ENCODE measurements at regions not wholly inside any gene's neighbourhood (a gene's known extent, or its start where the extent isn't known, plus 50 kb on each side); places are given as distances from the start of the nearest gene placed in this dataset.

GRCh38 chr13:37385248-37385647 lies 213.3 kb downstream of the POSTN start:
- intact Hi-C loops (cut with micrococcal nuclease) = no loop called here
- DNase-seq (ENCODE audit: low read depth, low spot score) (no peak), ATAC-seq (no peak)
- no peaks in the 10 kb centered on the region for H4K20me1 ChIP-seq (ENCODE audit: insufficient read depth)
- CTCF ChIA-PET = no interaction called here
- no peak overlapping the region for H3K9ac ChIP-seq (ENCODE audit: low read length)
- TF ChIP-seq REST (IDR thresholded peaks at IDR 0.05; ENCODE audit: low read depth) (no peak), RAD21 (IDR thresholded peaks at IDR 0.05; ENCODE audit: low read depth) (no peak), MAX (IDR thresholded peaks at IDR 0.05) (no peak), EZH2phosphoT487 (IDR thresholded peaks at IDR 0.05; ENCODE audit: borderline replicate concordance) (no peak), YY1 (IDR thresholded peaks at IDR 0.05; ENCODE audit: extremely low read depth, insufficient replicate concordance, low read depth, low read length) (no peak)
- no TSS peak for BruUV-seq (replicated peaks)
- no peak overlapping the region for H3K27ac ChIP-seq (ENCODE audit: low read depth, low read length)
- no peak overlapping the region for H3K4me3 ChIP-seq (replicated peaks in 1 of 2; ENCODE audit: low read depth in 1 of 2, low read length in 2 of 2)
- H3K9me2 ChIP-seq (ENCODE audit: insufficient read depth) = no peaks in the 10 kb centered on the region
- no peaks in the 10 kb centered on the region for H3K27me3 ChIP-seq (ENCODE audit: insufficient read depth, low read length)
- H2AFZ ChIP-seq (ENCODE audit: low read depth, low read length, poor library complexity, severe bottlenecking) = no peak overlapping the region
- POLR2A ChIA-PET = no interaction called here
- no peaks in the 10 kb centered on the region for H3K79me2 ChIP-seq (ENCODE audit: insufficient read depth, low read length)
- no peaks in the 10 kb centered on the region for H3K36me3 ChIP-seq (ENCODE audit: control insufficient read depth in 1 of 2, insufficient read depth in 2 of 2, low read length in 2 of 2)
- H3K4me2 ChIP-seq (ENCODE audit: low read length) = no peak overlapping the region
- RAD21 ChIA-PET (ENCODE audit: low non-redundant PET in 1 of 2, low total read pairs in 2 of 2, uncharacterized antibody in 2 of 2, unreplicated experiment in 2 of 2) = no interaction called here
- no peaks in the 10 kb centered on the region for H3K4me1 ChIP-seq (ENCODE audit: control insufficient read depth in 1 of 2, insufficient read depth in 2 of 2, low read length in 2 of 2)
- peaks cover 4 to 21% of the 10 kb centered on the region in 2 experiments; a peak in 2 of 4 replicates for H3K9me3 ChIP-seq (ENCODE audit: control insufficient read depth in 1 of 2, insufficient read depth in 1 of 2, low read depth in 1 of 2, low read length in 2 of 2)

- CTCF ChIA-PET = no interaction called here
- Histone ChIP-seq H3K79me2 (ENCODE audit: insufficient read depth, low read length) (no peaks in the 10 kb centered on the region), H3K9ac (ENCODE audit: low read length) (no peak overlapping the region), H3K27ac (ENCODE audit: low read depth, low read length) (no peak overlapping the region), H3K4me1 (ENCODE audit: control insufficient read depth in 1 of 2, insufficient read depth in 2 of 2, low read length in 2 of 2) (no peaks in the 10 kb centered on the region), H3K27me3 (ENCODE audit: insufficient read depth, low read length) (no peaks in the 10 kb centered on the region), H3K36me3 (ENCODE audit: control insufficient read depth in 1 of 2, insufficient read depth in 2 of 2, low read length in 2 of 2) (no peaks in the 10 kb centered on the region), H3K4me3 (replicated peaks in 1 of 2; ENCODE audit: low read depth in 1 of 2, low read length in 2 of 2) (no peak overlapping the region), H2AFZ (ENCODE audit: low read depth, low read length, poor library complexity, severe bottlenecking) (no peak overlapping the region), H3K9me2 (ENCODE audit: insufficient read depth) (no peaks in the 10 kb centered on the region), H3K4me2 (ENCODE audit: low read length) (no peak overlapping the region), H4K20me1 (ENCODE audit: insufficient read depth) (no peaks in the 10 kb centered on the region), H3K9me3 (ENCODE audit: control insufficient read depth in 1 of 2, insufficient read depth in 1 of 2, low read depth in 1 of 2, low read length in 2 of 2) (peaks cover 0 to 20% of the 10 kb centered on the region in 2 experiments; a peak in 2 of 4 replicates)
- RAD21 ChIA-PET (ENCODE audit: low non-redundant PET in 1 of 2, low total read pairs in 2 of 2, uncharacterized antibody in 2 of 2, unreplicated experiment in 2 of 2) = no interaction called here
- POLR2A ChIA-PET = no interaction called here
- no peak for ATAC-seq
- intact Hi-C loops (cut with micrococcal nuclease) = no loop called here
- BruUV-seq (replicated peaks) = no TSS peak
- no peak for DNase-seq (ENCODE audit: low read depth, low spot score)
- TF ChIP-seq EZH2phosphoT487 (IDR thresholded peaks at IDR 0.05; ENCODE audit: borderline replicate concordance) (no peak), SIN3A (IDR thresholded peaks at IDR 0.05; ENCODE audit: low read depth) (no peak), ZFX (IDR thresholded peaks at IDR 0.05) (no peak), ZBTB33 (IDR thresholded peaks at IDR 0.05; ENCODE audit: extremely low read depth, insufficient replicate concordance, low read length) (no peak), CBX3 (IDR thresholded peaks at IDR 0.05; ENCODE audit: low read depth) (no peak), SP1 (IDR thresholded peaks at IDR 0.05; ENCODE audit: low read depth) (no peak), YY1 (IDR thresholded peaks at IDR 0.05; ENCODE audit: extremely low read depth, insufficient replicate concordance, low read depth, low read length) (no peak), CEBPB (IDR thresholded peaks at IDR 0.05; ENCODE audit: low read depth) (no peak), POLR2AphosphoS5 (IDR thresholded peaks at IDR 0.05; ENCODE audit: low read depth, low read length) (no peak), ELF1 (IDR thresholded peaks at IDR 0.05; ENCODE audit: borderline replicate concordance, low read depth) (no peak)
Observed at GRCh38 chr13:37383856-37384370, 214.7 kb downstream of the POSTN start.

Measured in HCT116 (cell line).